ENCODE measurements at regions not wholly inside any gene's neighbourhood (a gene's known extent, or its start where the extent isn't known, plus 50 kb on each side); places are given as distances from the start of the nearest gene placed in this dataset.
"Not testable (repeated sequence)": the region's sequence is repeated elsewhere in the genome, so short reads cannot be mapped to it uniquely, and the experiment has no call there.

- no peak for DNase-seq (ENCODE audit: low read depth)
These were observed 558.6 kb upstream of the SGCD start for GRCh38 chr5:155768332-155768731.

DNA sequence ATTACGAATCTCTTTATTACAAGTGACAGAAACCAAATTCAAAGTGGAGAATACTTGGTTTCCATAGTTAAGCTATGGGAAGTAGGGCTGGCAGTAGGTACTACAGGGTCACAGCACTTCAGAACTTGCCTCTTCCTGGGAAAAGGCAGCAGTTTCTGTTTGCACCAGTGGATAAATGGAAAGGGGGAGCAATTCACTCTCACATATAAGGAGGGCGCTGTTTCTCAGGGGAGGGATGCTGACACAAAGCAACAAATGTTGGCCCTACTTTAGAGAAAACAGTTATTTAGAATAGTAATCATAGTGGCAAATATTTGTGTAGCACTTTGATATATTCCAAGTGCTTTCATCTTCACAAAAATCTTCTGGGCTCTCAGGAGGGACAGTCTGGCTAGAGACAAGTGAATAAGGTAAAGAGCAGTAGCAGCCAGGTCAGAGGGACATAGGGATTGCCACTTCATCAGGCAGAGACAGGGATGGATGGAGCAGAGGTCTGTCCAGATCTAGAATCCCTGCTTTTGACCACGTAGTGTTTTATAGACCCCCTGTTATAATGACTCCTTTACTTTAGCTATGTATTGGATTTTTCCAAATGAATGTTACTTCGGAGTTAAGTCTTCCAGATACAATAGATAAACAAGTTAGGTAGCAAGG, 554.8 kb upstream of the SGCD start:
- no peak for DNase-seq (ENCODE audit: low read depth)

GRCh38 chr5:155773680-155774079, 553.3 kb upstream of the SGCD start:
- no peak for DNase-seq (ENCODE audit: low read depth)

- DNase-seq (ENCODE audit: low read depth), result no peak
These were observed 546.7 kb upstream of the SGCD start for GRCh38 chr5:155780260-155780659.

GRCh38 chr5:155783246-155783645, 543.7 kb upstream of the SGCD start:
- DNase-seq (ENCODE audit: low read depth), result no peak

DNA sequence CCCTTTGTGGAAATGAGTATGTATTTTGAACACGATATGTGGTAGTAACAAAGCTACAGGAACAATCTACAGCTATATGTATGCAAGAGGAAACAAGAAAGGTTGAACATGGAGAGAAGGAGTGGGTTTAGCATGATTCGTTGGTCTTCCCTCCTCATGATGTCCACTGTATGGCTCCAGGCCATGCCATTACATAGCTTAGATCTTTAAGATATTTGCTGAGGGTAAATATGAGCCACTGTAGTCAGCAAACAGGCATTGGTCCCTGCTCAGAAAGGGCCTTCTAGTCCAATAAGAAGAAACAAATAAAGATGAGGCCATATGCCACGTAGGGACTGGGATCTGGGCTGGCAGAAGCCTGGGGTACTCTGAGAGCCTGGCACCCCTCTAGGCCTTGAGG, 543.2 kb upstream of the SGCD start:
- no peak for DNase-seq (ENCODE audit: low read depth)

DNA sequence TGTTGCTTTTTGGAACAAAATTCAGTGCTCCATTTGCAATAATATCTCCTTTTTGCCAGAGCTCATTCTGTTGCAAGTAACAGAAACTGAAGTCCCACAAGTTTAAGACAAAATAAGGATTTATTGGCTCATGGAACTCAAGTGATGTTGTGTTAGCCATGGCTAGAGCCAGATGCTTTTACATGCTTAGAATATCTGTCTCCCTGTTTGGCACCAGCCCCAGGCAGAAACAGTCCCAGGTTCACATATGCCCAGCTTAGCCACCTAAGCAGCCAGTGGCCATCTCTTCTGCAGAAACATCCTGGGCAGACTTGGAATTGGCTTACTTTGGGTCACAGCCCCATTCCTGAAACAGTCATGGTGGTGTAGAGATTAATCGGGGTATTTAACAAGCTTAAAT, 540.9 kb upstream of the SGCD start:
- no peak for DNase-seq (ENCODE audit: low read depth)

DNA sequence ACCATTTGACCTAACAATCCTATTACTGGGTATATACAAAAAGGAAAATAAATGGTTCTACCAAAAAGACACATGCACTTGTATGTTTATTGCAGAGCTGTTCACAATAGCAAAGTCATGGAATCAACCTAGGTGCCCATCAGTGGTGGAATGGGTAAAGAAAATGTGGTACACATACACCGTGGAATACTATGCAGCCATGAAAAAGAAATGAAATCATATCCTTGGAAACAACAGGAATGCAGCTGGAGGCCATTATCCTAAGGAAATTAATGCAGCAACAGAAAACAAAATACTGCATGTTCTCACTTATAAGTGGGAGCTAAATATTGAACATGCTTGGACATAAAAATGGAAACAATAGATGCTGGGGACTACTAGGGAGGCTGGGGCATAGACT, 534.1 kb upstream of the SGCD start:
- DNase-seq (ENCODE audit: low read depth), result no peak

DNA sequence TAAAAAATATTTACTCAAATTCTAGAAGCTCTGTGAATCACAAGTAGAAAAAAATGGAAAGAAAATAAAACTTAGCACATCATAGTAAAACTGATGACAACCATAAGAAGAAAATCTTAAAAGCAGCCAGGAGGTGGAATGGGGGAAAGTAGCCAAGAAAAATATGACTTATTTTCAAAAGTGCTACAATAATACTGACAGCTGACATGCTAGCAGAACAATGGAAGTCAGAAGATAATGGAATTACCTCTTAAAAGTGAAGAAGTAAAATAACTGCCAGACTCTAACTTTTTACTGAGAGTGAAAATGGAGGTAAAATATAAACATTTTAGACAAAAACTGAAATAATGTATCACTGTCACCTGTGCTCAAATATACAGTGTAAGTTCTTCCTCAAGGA, 532.2 kb upstream of the SGCD start:
- no peak for DNase-seq (ENCODE audit: low read depth)

- DNase-seq (ENCODE audit: low read depth), result no peak
These were observed 527.7 kb upstream of the SGCD start for GRCh38 chr5:155799308-155799707.

DNA sequence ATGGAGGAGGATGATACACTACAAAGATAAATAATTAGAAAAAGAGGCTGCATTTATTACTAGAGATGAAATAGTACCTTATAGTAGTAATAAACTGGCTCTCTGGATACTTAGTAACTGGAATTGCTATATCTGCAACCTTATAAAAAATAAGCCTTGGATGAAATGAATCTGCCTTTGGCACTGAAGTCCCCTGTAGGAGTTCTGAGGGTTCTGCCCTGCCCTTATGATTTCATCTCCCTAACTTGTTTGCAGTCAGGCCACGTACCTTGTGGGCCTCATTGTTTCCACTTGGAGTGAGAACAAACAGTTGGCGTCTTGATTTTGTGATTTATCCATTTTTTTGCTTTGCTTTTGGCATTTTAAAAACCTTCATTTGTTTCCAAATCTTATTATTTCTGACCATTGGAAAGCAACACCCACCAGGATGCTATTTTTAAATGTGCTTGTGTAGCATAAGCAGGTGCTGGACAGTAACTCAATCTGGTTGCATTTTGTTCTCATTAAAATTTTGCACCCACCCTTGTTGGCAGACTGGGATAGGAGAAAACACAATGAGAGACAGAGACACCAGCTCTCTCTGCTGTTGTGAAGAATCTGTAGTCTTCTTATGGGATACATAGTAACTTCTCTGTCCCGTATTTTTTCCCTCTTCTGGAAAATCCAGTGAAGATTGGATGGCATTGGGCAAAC, 518.9 kb upstream of the SGCD start:
- no peak for DNase-seq (ENCODE audit: low read depth)

DNA sequence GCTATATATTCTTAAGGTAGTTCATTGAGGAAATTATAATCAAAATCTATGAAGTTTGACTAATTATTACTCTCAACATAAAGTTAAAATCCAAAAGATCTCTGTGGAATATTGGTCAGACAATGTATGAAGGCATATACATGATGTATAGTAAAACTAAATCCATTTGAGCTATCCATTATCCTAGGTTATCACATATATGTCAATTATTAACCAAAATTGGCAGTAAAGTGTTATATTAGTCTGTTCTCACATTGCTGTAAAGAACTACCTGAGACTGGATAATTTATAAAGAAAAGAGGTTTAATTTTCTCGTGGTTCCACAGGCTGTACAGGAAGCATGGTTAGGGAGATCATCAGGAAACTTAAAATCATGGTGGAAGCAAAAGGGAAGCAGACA, 511.7 kb upstream of the SGCD start:
- no peak for DNase-seq (ENCODE audit: low read depth)

DNA sequence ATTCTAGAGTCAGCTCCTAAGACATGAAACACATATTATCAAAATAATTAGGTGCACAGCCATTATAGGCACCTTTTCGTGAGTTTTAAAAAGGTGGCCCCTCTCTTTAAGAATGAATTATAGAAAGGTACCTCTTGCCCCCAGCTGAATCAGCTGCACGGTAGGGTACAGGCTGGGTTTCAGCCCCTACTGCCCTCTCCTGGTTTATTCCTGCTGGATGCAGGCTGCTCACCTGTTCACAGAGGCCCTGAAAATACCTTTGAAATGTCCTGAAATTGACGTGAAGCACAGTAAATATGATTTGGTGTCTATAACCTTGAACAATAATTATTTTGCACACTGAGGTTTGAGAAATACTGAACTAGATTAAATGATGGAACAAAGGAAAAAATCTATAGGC, 504.8 kb upstream of the SGCD start:
- no peak for DNase-seq (ENCODE audit: low read depth)

- no peak for DNase-seq (ENCODE audit: low read depth)
These were observed 500.1 kb upstream of the SGCD start for GRCh38 chr5:155826611-155827507.

DNA sequence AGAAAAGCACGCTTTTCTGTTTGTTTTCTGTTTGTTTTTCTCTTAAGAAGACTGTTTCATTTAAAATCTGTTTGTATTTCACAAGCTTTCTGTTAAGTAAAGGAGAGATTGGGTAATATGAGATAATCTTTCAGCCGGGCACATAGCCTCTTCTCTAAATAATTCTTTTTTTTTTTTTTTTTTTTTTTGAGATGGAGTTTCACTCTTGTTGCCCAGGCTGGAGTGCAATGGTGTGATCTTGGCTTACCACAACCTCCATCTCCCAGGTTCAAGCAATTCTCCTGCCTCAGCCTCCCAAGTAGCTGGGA, 499.5 kb upstream of the SGCD start:
- DNase-seq (ENCODE audit: low read depth), result not testable (repeated sequence)

- no peak for DNase-seq (ENCODE audit: low read depth)
These were observed 499.0 kb upstream of the SGCD start for GRCh38 chr5:155827949-155828348.

GRCh38 chr5:155831491-155831890, 495.5 kb upstream of the SGCD start:
- DNase-seq (ENCODE audit: low read depth), result no peak

GRCh38 chr5:155833287-155833686, 493.7 kb upstream of the SGCD start:
- DNase-seq (ENCODE audit: low read depth), result no peak

DNA sequence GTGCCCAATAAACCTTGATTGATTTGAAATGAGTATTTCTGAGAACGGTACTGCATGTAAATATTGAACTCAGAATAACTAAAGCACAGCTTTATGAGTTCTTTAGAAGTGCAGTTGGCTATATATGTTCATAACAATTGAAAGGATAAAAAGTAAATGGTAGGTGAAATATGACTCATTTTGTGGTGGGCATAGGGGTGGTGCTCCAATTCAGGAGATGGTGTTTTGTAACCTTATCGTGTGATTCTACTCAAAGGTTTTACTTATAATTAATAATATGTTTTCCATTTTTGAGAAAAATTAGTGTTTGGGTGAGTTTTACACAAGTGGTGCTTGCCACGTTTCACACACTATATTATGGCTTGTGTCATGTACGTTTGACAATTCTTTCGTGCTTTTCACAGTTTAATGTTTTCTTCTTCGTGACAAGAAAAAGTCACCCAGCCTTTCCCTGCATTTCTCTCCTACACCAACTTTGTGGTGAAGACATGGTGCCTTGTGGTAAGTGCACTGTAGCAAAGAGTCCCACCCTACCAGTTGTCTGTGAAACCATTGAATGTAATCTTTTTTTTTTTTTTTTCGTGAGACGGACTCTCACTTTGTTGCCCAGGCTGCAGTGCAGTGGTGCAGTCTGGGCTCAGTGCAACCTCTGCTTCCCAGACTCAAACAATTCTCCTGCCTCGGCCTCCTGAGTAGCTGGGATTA, 492.5 kb upstream of the SGCD start:
- no peak for DNase-seq (ENCODE audit: low read depth)

- no peak for DNase-seq (ENCODE audit: low read depth)
These were observed 490.7 kb upstream of the SGCD start for GRCh38 chr5:155836089-155836803.

GRCh38 chr5:155838394-155838793, 488.6 kb upstream of the SGCD start:
- no peak for DNase-seq (ENCODE audit: low read depth)
